Uterus (tissue), 3 donors: ENCODE measurements at regions not wholly inside any gene's neighbourhood (a gene's known extent, or its start where the extent isn't known, plus 50 kb on each side); places are given as distances from the start of the nearest gene placed in this dataset.
"Not testable (repeated sequence)": the region's sequence is repeated elsewhere in the genome, so short reads cannot be mapped to it uniquely, and the experiment has no call there.

Experiments
- DNase-seq, 2 donors: peaks; one replicate each; pipeline ENCODE4 v3.0.0-alpha.2; 2019 to 2020
- H3K27ac ChIP-seq, 2 donors: fragments of 200-600 bp; sonication (generic); 1 replicate in 1 of 2; 2 replicates in 1 of 2; pipeline ENCODE4 v1.5.1; 2016 to 2018
- H3K27me3 ChIP-seq, 2 donors: fragments of 200-600 bp; sonication (generic); one replicate each; pipeline ENCODE4 v1.5.1; 2018 to 2019; ENCODE audit warnings: control low read depth in 1 of 2
- H3K36me3 ChIP-seq, 2 donors: fragments of 200-600 bp; sonication (generic); one replicate each; pipeline ENCODE4 v1.5.1; 2019; ENCODE audit warnings: control low read depth in 1 of 2
- H3K4me1 ChIP-seq, 2 donors: fragments of 200-600 bp; sonication (generic); one replicate each; pipeline ENCODE4 v1.5.1; 2018 to 2019; ENCODE audit warnings: control low read depth in 1 of 2
- H3K4me3 ChIP-seq, 2 donors: fragments of 200-600 bp; sonication (generic); 1 replicate in 1 of 2; 2 replicates in 1 of 2; pipeline ENCODE4 v1.5.1; 2018 to 2019; ENCODE audit warnings: mild to moderate bottlenecking in 1 of 2
- H3K9me3 ChIP-seq, 2 donors: fragments of 200-600 bp; sonication (generic); one replicate each; pipeline ENCODE4 v1.5.1; 2019; ENCODE audit warnings: control low read depth in 1 of 2
- POLR2A ChIP-seq, 2 donors: fragments of 450-650 bp; IDR thresholded peaks; one replicate each; pipeline ENCODE4 v1.6.1; 2016; ENCODE audit warnings: antibody characterized with exemption in 2 of 2, mild to moderate bottlenecking in 1 of 2, moderate library complexity in 1 of 2
- intact Hi-C: fragments of 100-400 bp; cut with DNase I; formaldehyde crosslinking; loops from one replicate; pipeline ENCODE4 v1.15.1; 2023; ENCODE audit warnings: low total_unique reads
- TF ChIP-seq, protein P1 (sequence below), 4 experiments: fragments of 200-600 bp in 2 of 4; fragments of 450-650 bp in 2 of 4; sonication (generic) in 2 of 4; IDR thresholded peaks; one replicate each; pipeline ENCODE4 v1.5.1; 2016 to 2019; ENCODE audit warnings: antibody characterized with exemption in 4 of 4, mild to moderate bottlenecking in 2 of 4, moderate library complexity in 1 of 4
- donor health status: DM: yes; HTN: yes; CAD: no.

DNA sequence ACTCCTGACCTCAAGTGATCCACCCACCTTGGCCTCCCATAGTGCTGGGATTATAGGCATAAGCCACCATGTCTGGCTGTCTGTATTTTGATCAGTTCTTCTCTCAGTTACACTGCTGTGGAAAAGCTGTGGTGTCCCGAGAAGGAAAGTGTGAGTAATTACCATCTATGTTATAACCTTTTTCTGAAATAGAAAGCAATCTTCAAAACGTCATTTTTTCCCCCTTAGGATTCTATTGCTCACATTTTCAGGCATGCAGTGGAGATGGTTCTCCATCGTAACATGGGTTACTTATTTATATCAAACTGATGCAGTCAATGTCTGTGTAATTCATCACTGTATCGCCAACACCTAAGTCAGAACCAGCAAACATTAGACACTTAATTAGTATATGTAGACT is 103.5 kb upstream of the FAM3C start:
- H3K9me3 ChIP-seq, result no peaks in the 10 kb centered on the region
- TF ChIP-seq, protein P1, sequence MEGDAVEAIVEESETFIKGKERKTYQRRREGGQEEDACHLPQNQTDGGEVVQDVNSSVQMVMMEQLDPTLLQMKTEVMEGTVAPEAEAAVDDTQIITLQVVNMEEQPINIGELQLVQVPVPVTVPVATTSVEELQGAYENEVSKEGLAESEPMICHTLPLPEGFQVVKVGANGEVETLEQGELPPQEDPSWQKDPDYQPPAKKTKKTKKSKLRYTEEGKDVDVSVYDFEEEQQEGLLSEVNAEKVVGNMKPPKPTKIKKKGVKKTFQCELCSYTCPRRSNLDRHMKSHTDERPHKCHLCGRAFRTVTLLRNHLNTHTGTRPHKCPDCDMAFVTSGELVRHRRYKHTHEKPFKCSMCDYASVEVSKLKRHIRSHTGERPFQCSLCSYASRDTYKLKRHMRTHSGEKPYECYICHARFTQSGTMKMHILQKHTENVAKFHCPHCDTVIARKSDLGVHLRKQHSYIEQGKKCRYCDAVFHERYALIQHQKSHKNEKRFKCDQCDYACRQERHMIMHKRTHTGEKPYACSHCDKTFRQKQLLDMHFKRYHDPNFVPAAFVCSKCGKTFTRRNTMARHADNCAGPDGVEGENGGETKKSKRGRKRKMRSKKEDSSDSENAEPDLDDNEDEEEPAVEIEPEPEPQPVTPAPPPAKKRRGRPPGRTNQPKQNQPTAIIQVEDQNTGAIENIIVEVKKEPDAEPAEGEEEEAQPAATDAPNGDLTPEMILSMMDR (IDR thresholded peaks at IDR 0.05), result no peak
- TF ChIP-seq POLR2A (IDR thresholded peaks at IDR 0.05), result no peak
- no peak overlapping the region for H3K4me3 ChIP-seq
- no peaks in the 10 kb centered on the region for H3K36me3 ChIP-seq
- no peaks in the 10 kb centered on the region for H3K27me3 ChIP-seq
- H3K4me1 ChIP-seq, result no peaks in the 10 kb centered on the region
- intact Hi-C loops, result no loop called here
- H3K27ac ChIP-seq, result no peak overlapping the region
- DNase-seq, result no peak

- H3K9me3 ChIP-seq, result no peaks in the 10 kb centered on the region
- no peaks in the 10 kb centered on the region for H3K27me3 ChIP-seq
- H3K4me3 ChIP-seq, result no peak overlapping the region
- H3K4me1 ChIP-seq, result no peaks in the 10 kb centered on the region
- no peak for TF ChIP-seq POLR2A (IDR thresholded peaks at IDR 0.05)
- TF ChIP-seq, protein P1 (IDR thresholded peaks at IDR 0.05), result no peak
- no peak overlapping the region for H3K27ac ChIP-seq
- DNase-seq, result no peak
- H3K36me3 ChIP-seq, result no peaks in the 10 kb centered on the region
- intact Hi-C loops, result no loop called here
Observed at GRCh38 chr7:121498816-121499215, 102.7 kb upstream of the FAM3C start.

- H3K27ac ChIP-seq, H3K36me3 ChIP-seq, H3K4me1 ChIP-seq, H3K9me3 ChIP-seq, intact Hi-C loops, H3K4me3 ChIP-seq, H3K27me3 ChIP-seq, DNase-seq: not testable (repeated sequence)
Observed at GRCh38 chr7:121497545-121497944, 101.4 kb upstream of the FAM3C start.

GRCh38 chr7:121494516-121494915 is 98.4 kb upstream of the FAM3C start:
- no peaks in the 10 kb centered on the region for H3K9me3 ChIP-seq
- H3K4me1 ChIP-seq, result no peaks in the 10 kb centered on the region
- no peak overlapping the region for H3K27ac ChIP-seq
- H3K27me3 ChIP-seq, result no peaks in the 10 kb centered on the region
- TF ChIP-seq POLR2A (IDR thresholded peaks at IDR 0.05), result no peak
- TF ChIP-seq, protein P1 (IDR thresholded peaks at IDR 0.05), result no peak
- no peak overlapping the region for H3K4me3 ChIP-seq
- intact Hi-C loops, result no loop called here
- no peaks in the 10 kb centered on the region for H3K36me3 ChIP-seq
- no peak for DNase-seq

GRCh38 chr7:121493553-121493952 is 97.4 kb upstream of the FAM3C start:
- intact Hi-C loops, result no loop called here
- H3K4me1 ChIP-seq, result no peaks in the 10 kb centered on the region
- H3K9me3 ChIP-seq, result no peaks in the 10 kb centered on the region
- no peak overlapping the region for H3K27ac ChIP-seq
- H3K36me3 ChIP-seq, result no peaks in the 10 kb centered on the region
- no peak overlapping the region for H3K4me3 ChIP-seq
- no peak for TF ChIP-seq POLR2A (IDR thresholded peaks at IDR 0.05)
- TF ChIP-seq, protein P1 (IDR thresholded peaks at IDR 0.05), result no peak
- H3K27me3 ChIP-seq, result no peaks in the 10 kb centered on the region
- no peak for DNase-seq

DNA sequence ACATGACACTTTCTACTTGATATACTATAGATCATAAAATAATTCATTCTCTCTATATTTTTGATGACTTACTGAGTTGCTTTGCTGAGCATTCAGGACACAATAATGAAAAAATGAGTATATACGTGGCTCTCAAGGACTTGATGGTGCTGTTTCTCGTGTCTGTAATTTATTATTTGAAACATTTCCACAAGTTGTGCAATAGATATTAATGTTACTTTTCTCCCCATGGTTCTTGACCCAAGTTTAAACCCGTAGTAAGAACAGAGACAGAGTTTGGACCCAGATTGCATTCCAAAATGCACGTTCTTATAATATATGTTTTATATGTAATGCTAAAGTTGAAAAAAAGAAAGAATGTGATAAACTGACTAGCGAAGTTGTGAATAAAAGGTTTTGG is 94.2 kb upstream of the FAM3C start:
- Histone ChIP-seq H3K4me3 (no peak overlapping the region), H3K27ac (no peak overlapping the region), H3K36me3 (no peaks in the 10 kb centered on the region), H3K27me3 (no peaks in the 10 kb centered on the region), H3K4me1 (no peaks in the 10 kb centered on the region), H3K9me3 (no peaks in the 10 kb centered on the region)
- intact Hi-C loops, result no loop called here
- DNase-seq, result no peak
- TF ChIP-seq, protein P1 (IDR thresholded peaks at IDR 0.05), result no peak
- no peak for TF ChIP-seq POLR2A (IDR thresholded peaks at IDR 0.05)
